ENCODE measurements at regions not wholly inside any gene's neighbourhood (a gene's known extent, or its start where the extent isn't known, plus 50 kb on each side); places are given as distances from the start of the nearest gene placed in this dataset.

DNA sequence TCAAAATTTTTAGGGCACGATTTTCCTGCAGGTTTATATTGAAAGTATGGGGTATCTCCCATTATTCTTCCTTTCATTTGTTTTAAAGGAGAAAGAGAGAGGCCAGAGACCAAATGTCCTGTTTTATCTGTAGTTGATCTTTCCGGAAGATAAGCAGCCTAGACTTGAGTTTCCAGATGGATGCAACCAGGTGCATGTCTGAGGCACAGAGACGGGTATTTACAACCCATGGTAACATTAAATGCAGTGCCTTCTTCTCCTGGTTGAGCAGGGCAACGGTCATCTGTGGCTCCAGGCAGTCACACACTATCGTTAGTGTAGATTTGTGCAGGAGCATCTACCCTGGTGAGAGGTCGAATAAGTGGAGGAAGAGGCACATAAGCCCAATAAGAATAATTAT lies 1507.1 kb downstream of the UQCRFS1 start:
- TF ChIP-seq CTCF (IDR thresholded peaks at IDR 0.05) (no peak), POLR2A (IDR thresholded peaks at IDR 0.05) (no peak)
